Activated CD4-positive, alpha-beta memory T cell treated with anti-CD3 and anti-CD28 coated beads, Interleukin-2, amount 10 ng/mL, durations not matched to agents 7 days and 5 days (primary cell): ENCODE measurements at regions not wholly inside any gene's neighbourhood (a gene's known extent, or its start where the extent isn't known, plus 50 kb on each side); places are given as distances from the start of the nearest gene placed in this dataset.

Source experiments
- CTCF ChIA-PET: fragments of 350-600 bp; sonication (Branson Sonifier 250); formaldehyde crosslinking; loops from one replicate; lab custom pipeline; 2021; ENCODE audit warnings: antibody characterized with exemption, inconsistent platforms; lab: Charles Lee
- POLR2A ChIA-PET: fragments of 350-600 bp; sonication (Branson Sonifier 250); formaldehyde crosslinking; loops from one replicate; lab custom pipeline; 2021; ENCODE audit warnings: antibody characterized with exemption; lab: Charles Lee
- DNase-seq: peaks from one replicate; pipeline ENCODE4 v3.0.0-alpha.2; 2020
- H3K27ac Mint-ChIP-seq: one replicate; pipeline ENCODE4 v1.8.0; 2021; ENCODE audit warnings: mild to moderate bottlenecking, mixed read lengths
- H3K27me3 Mint-ChIP-seq: one replicate; pipeline ENCODE4 v1.8.0; 2021; ENCODE audit warnings: mixed read lengths
- H3K36me3 Mint-ChIP-seq: one replicate; pipeline ENCODE4 v1.8.0; 2021; ENCODE audit warnings: low read depth, mixed read lengths
- H3K4me1 Mint-ChIP-seq: one replicate; pipeline ENCODE4 v1.8.0; 2021; ENCODE audit warnings: mixed read lengths
- H3K4me3 Mint-ChIP-seq: one replicate; pipeline ENCODE4 v1.8.0; 2021; ENCODE audit warnings: mild to moderate bottlenecking, mixed read lengths
- H3K9me3 Mint-ChIP-seq: one replicate; pipeline ENCODE4 v1.8.0; 2021; ENCODE audit warnings: mixed read lengths

DNA sequence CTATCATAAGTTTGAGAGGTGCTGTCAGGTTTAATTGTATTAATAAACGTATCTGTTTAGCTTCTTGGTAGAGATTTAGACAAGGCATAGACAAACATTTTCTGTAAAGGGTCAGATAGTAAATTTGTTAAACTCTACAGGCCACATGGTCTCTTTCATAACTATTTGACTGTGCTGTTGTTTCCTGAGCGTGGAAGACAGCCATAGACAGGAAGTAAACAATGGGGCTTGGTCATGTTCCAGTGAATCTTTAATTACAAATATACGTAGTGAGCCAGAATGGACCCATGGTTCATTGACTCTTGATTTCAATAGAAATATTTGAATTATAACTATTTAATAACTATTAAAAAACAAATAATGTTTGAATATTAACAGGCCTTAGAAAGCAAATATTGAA, 451.1 kb downstream of the SH2D4B start:
- POLR2A ChIA-PET: no interaction called here
- H3K4me3 Mint-ChIP-seq: no peak overlapping the region
- no peaks in the 10 kb centered on the region for H3K27me3 Mint-ChIP-seq
- no peaks in the 10 kb centered on the region for H3K9me3 Mint-ChIP-seq
- no peak for DNase-seq
- no peaks in the 10 kb centered on the region for H3K36me3 Mint-ChIP-seq
- CTCF ChIA-PET: no interaction called here
- no peaks in the 10 kb centered on the region for H3K4me1 Mint-ChIP-seq
- H3K27ac Mint-ChIP-seq: no peak overlapping the region

DNA sequence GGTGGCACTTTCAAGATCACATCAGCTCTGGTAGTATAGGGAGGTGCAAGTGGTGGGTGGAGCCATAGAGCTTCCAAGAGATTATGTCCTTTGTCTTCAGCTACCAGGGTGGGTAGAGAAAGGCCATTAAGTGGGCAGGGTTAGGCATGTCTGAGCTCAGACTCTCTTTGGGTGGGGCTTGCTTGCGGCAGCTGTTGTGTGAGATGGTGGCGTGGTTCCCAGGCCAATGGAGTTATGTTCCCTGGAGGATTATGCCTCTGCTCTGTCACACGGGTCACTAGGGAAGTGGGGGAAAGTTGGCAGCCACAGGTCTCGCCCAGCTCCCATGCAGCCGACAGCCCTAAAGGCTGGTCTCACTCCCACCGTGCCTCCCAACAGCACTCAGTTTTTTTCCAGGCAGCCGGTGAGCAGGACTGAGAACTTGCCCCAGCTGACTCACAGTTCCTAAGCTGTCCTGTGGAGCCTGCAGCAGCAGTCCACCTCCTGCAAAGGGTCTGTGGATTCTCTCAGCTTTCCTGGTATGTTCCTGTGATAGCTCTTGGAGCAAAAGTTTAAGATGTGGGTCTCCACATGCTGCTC, 459.0 kb downstream of the SH2D4B start:
- no peak for DNase-seq
- CTCF ChIA-PET: no interaction called here
- Mint-ChIP-seq H3K4me1 (no peaks in the 10 kb centered on the region), H3K27me3 (no peaks in the 10 kb centered on the region), H3K27ac (no peak overlapping the region), H3K4me3 (no peak overlapping the region), H3K9me3 (no peaks in the 10 kb centered on the region), H3K36me3 (no peaks in the 10 kb centered on the region)
- POLR2A ChIA-PET: no interaction called here

DNA sequence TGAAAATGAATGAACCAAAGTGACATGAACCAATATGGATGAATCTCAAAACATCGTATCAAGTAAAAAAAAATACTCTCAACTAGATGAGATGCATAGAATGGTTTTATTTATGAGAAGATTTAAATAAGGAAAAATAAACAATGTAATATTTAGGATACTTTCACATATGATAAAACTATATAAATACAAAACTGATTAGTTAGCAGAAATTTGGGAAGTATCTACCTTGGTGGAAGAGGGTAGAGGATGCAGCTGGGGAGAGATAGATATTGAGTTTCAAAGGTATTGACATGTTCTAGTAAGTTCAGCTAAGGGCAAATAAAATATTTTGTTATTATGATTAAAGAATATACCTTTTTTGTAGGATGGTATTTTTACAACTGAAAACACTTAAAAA, 463.1 kb downstream of the SH2D4B start:
- Mint-ChIP-seq H3K4me3 (no peak overlapping the region), H3K4me1 (no peaks in the 10 kb centered on the region), H3K36me3 (no peaks in the 10 kb centered on the region), H3K27ac (no peak overlapping the region), H3K9me3 (no peaks in the 10 kb centered on the region), H3K27me3 (no peaks in the 10 kb centered on the region)
- POLR2A ChIA-PET: no interaction called here
- CTCF ChIA-PET: no interaction called here
- no peak for DNase-seq

DNA sequence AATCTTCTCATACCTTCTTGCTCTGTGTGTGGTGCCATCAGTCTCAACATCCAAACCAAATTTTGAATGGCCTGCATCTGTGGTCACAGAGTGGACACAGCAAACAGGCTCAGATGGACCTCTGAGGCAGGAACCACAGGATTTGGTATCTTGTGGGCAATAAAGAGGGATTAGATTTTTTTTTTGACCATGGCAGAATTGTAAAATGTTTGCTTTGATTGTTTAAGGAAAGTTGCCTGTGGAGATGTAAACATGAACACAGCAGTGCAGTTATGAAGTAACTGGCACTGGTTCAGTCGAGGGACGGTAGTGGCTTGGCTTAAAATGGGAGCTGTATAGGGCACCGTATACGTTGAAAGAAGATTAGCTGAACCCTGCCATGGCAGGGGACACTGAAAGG, 464.7 kb downstream of the SH2D4B start:
- CTCF ChIA-PET: no interaction called here
- POLR2A ChIA-PET: no interaction called here
- H3K27ac Mint-ChIP-seq: no peak overlapping the region
- no peak overlapping the region for H3K4me3 Mint-ChIP-seq
- no peaks in the 10 kb centered on the region for H3K36me3 Mint-ChIP-seq
- no peaks in the 10 kb centered on the region for H3K9me3 Mint-ChIP-seq
- H3K27me3 Mint-ChIP-seq: no peaks in the 10 kb centered on the region
- H3K4me1 Mint-ChIP-seq: no peaks in the 10 kb centered on the region
- DNase-seq: no peak

DNA sequence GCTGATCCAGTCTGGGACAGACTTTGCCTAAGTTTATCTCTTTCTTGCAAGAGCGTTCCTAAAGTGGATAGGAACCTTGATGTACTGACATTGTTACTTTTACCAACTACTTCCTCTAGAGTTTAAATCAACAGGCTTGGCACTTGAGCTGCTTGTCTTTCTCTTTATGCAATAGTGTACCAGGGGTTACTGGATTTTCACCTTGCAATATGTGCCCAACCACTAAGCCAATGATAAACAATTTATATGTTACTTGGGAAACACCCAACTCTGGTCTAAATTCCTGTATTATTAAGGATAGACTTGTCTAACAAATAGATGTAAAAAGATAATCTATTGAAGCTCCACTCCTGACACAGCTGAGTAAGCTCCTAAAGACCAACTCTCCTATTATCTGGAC, 470.2 kb downstream of the SH2D4B start:
- no peak overlapping the region for H3K4me3 Mint-ChIP-seq
- H3K9me3 Mint-ChIP-seq: no peaks in the 10 kb centered on the region
- ChIA-PET POLR2A (no interaction called here), CTCF (interaction anchor here (1.2 kb wide), 1 partner anchor 11 kb away, joined by 3 read pairs; no protein-coding TSS in a partner anchor)
- no peaks in the 10 kb centered on the region for H3K4me1 Mint-ChIP-seq
- H3K27me3 Mint-ChIP-seq: no peaks in the 10 kb centered on the region
- no peak for DNase-seq
- H3K27ac Mint-ChIP-seq: no peak overlapping the region
- no peaks in the 10 kb centered on the region for H3K36me3 Mint-ChIP-seq

DNA sequence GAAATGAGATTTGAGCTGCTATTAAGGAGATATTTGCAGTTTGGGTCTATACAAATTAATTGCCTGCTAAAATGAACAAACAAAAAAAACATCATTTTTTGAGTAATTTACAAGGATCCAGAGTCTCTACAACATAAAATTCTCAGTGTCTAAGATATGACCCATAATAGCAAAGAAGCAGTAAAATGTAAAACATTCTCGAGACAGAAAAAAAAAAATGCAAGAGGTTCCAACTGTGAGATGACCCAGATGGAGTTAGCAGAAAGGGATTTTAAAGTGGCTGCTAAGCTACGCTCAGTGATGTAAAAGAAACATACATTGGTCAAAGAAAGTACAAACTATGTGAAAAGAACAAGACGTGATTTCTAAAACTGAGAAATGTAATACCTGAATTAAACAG, 471.0 kb downstream of the SH2D4B start:
- Mint-ChIP-seq H3K9me3 (no peaks in the 10 kb centered on the region), H3K4me1 (no peaks in the 10 kb centered on the region), H3K27ac (no peak overlapping the region), H3K27me3 (no peaks in the 10 kb centered on the region), H3K4me3 (no peak overlapping the region), H3K36me3 (no peaks in the 10 kb centered on the region)
- ChIA-PET POLR2A (no interaction called here), CTCF (no interaction called here)
- DNase-seq: no peak

DNA sequence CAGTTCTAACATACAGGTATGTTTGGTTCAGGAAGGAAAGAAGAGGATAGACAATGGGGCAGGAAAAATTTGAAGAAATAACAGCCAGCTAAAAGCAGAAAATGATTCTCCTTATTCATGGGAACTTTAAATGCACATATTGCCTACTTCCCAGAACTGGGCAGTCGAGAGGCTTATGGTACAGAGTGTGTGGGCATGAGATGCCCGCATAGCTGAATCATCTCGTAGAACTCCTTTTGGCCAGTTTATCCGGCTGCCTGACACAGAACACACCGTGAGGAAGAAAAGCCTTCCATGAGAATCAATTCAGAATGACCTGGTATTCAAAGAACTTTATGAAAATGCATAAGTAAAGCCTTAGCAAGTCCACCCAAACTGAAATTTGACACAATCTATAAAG, 471.6 kb downstream of the SH2D4B start:
- Mint-ChIP-seq H3K36me3 (no peaks in the 10 kb centered on the region), H3K4me1 (no peaks in the 10 kb centered on the region), H3K9me3 (no peaks in the 10 kb centered on the region), H3K27ac (no peak overlapping the region), H3K4me3 (no peak overlapping the region), H3K27me3 (no peaks in the 10 kb centered on the region)
- ChIA-PET POLR2A (no interaction called here), CTCF (no interaction called here)
- DNase-seq: no peak

DNA sequence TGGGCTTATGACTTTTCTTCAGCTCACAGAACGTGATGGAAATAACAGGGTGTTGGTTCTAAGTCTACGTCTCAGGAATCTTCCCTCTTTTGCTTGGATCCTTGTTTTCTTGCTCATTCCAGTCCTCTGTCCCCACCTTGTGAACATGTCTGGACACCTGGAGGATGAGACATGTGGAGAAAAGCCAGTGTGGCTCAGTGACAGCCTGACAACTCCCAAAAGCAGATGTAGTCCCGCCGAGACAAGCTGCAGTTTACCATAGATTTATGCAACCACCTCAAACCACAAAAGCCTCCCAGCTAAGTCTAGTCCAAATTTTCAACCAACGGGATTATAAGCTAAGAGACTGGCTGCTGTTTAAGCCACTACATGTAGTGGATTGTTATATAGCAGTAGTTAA, 476.1 kb downstream of the SH2D4B start:
- H3K4me3 Mint-ChIP-seq: no peak overlapping the region
- no peak overlapping the region for H3K27ac Mint-ChIP-seq
- no peaks in the 10 kb centered on the region for H3K4me1 Mint-ChIP-seq
- CTCF ChIA-PET: no interaction called here
- DNase-seq: no peak
- no peaks in the 10 kb centered on the region for H3K27me3 Mint-ChIP-seq
- no peaks in the 10 kb centered on the region for H3K36me3 Mint-ChIP-seq
- POLR2A ChIA-PET: no interaction called here
- no peaks in the 10 kb centered on the region for H3K9me3 Mint-ChIP-seq

DNA sequence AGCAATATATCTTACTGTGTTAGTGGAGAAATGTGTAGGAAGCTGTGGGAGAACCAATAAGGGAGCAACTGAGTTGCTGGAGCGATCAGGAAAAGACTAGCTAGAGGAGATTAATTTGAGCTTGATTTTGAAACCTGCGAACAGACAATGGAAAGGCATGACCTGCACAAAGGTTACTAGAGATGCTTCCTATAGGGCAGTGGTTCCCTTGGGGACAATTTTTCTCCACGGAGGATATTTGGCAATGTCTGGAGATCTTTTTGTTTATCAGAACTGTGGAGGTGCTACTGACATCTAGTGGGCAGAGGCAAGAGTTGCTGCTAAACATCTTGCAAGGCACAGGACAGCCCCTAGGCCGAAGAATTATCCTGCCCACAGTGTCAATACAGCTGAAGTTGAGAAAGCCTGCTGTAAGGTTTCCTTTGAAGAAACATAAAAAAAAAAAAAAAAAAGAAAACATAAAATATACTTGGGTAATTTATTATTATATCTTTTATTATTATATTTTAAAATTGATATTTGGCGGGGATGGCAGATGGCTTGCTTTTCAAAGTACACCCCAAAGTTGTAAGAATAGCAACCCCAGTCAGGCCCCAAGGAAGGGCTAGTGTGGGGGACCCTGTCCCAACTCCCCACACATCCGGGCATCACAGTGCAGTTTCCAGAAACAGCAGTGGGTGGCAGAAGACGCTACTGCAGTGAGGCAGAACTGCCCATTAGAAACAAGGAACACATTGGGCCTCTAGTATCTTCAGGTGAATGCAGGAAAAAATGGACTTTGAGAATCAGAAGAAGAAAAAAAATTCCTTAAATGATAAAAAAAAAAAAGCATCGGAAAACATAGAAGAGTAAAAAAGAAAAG, 481.6 kb downstream of the SH2D4B start:
- Mint-ChIP-seq H3K4me1 (no peaks in the 10 kb centered on the region), H3K4me3 (no peak overlapping the region), H3K36me3 (no peaks in the 10 kb centered on the region), H3K27me3 (no peaks in the 10 kb centered on the region), H3K9me3 (no peaks in the 10 kb centered on the region), H3K27ac (no peak overlapping the region)
- no peak for DNase-seq
- POLR2A ChIA-PET: no interaction called here
- CTCF ChIA-PET: interaction anchor here (0.7 to 1.4 kb wide), 8 partner anchors 11 to 636 kb away, joined by 3 to 5 read pairs (median 3); no protein-coding TSS in a partner anchor

DNA sequence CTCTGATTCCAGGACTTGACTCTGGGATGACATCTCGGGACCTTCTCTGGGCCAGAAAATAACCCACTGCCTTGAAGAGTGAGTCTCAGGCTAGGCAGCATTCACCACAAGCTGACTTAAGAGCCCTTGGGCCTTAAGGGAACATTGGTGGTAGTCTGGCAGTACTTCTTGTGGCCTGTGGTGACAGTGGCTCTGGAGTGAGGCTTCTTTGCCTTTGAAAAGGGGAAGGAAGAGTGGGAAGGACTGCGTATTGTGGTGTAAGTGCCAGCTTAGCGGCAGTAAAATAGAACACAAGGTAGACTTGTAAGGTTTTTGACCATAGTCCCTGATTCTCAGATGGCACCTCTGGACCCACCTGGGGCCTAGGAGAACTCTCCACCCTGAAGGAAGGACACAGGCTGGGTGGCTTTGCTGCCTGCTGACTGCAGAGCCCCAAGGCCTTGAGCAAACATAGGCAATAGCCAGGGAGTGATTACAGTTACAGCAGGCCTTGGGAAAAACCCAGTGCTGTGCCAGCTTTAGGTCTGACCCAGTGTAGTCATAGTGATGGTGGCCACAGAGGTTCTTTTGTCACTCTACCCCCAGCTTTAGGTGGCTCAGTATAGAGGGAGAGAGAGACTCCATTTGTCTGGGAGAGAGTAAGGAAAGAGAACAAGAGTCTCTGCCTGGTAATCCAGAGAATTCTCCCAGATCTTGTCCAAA, 483.9 kb downstream of the SH2D4B start:
- Mint-ChIP-seq H3K9me3 (no peaks in the 10 kb centered on the region), H3K4me3 (no peak overlapping the region), H3K4me1 (no peaks in the 10 kb centered on the region), H3K36me3 (no peaks in the 10 kb centered on the region), H3K27ac (no peak overlapping the region), H3K27me3 (no peaks in the 10 kb centered on the region)
- no peak for DNase-seq
- ChIA-PET CTCF (no interaction called here), POLR2A (no interaction called here)

DNA sequence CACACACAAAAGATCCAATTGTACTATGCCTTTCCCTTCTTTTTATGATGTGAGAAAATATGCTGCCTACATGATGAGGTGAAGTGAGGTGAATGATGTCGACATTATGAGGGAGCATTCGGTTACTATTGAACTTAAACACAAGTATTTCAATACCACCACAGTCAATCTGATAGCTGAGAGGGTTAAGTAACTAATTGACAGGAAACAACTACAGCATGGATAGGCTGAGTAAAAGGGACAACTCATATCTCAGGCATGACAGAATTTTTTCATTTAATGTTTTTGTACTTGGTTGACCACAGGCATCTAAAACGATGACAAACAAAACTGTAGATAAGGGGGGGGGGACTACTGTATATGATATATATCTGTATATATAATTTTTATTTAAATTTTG, 488.9 kb downstream of the SH2D4B start:
- H3K27ac Mint-ChIP-seq: no peak overlapping the region
- DNase-seq: no peak
- ChIA-PET CTCF (no interaction called here), POLR2A (no interaction called here)
- H3K27me3 Mint-ChIP-seq: no peaks in the 10 kb centered on the region
- no peaks in the 10 kb centered on the region for H3K36me3 Mint-ChIP-seq
- H3K4me3 Mint-ChIP-seq: no peak overlapping the region
- H3K4me1 Mint-ChIP-seq: no peaks in the 10 kb centered on the region
- peaks cover 2% of the 10 kb centered on the region for H3K9me3 Mint-ChIP-seq

DNA sequence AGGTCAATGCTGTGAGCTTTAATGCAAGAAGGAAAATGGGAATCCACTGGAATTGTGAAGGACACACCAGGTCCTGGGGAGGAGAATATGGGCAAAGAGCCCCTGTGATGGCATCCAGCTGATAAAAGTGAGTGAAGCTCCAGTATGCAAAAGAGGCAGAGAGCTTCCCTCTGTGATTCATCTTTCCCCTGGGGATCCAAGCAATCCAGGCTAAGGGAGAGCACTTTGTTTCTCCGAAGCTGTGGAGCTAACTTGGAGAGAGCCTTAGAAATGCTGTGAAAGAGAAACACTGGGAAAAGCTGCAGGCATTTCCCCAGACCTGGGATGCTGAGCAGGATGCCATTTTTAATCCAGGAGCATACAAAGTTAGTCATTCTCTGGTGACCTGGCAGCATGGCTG, 489.5 kb downstream of the SH2D4B start:
- no peak overlapping the region for H3K27ac Mint-ChIP-seq
- no peak for DNase-seq
- ChIA-PET CTCF (no interaction called here), POLR2A (no interaction called here)
- H3K4me3 Mint-ChIP-seq: no peak overlapping the region
- H3K27me3 Mint-ChIP-seq: no peaks in the 10 kb centered on the region
- H3K4me1 Mint-ChIP-seq: no peaks in the 10 kb centered on the region
- peaks cover 2% of the 10 kb centered on the region for H3K9me3 Mint-ChIP-seq
- H3K36me3 Mint-ChIP-seq: no peaks in the 10 kb centered on the region

DNA sequence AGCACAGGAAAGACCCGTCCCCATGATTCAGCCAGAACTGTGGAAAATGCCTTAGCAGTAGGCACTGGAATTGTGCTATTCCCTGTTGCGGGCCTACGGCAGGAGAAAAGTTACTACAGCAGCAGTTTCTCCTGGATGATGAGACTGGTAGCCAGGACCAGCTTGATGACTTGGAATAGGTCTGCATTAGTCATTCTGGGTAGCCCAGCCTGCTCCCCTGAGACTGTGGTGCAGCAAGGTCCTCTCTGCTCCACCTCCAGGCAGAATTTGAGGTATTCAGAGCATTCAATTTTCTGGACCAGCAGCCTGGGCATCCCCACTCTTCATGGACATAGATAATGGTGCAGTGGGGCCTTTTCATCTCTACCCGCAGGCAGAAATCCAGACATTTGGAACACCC, 490.0 kb downstream of the SH2D4B start:
- H3K9me3 Mint-ChIP-seq: peaks cover 2% of the 10 kb centered on the region
- DNase-seq: no peak

More for the DNA sequence above, 490.0 kb downstream of the SH2D4B start:
- H3K27ac Mint-ChIP-seq: no peak overlapping the region
- ChIA-PET CTCF (no interaction called here), POLR2A (no interaction called here)
- no peaks in the 10 kb centered on the region for H3K27me3 Mint-ChIP-seq
- H3K36me3 Mint-ChIP-seq: no peaks in the 10 kb centered on the region
- H3K4me3 Mint-ChIP-seq: no peak overlapping the region
- H3K4me1 Mint-ChIP-seq: no peaks in the 10 kb centered on the region
